Lower lobe of right lung (tissue), 2 donors: ENCODE measurements at regions not wholly inside any gene's neighbourhood (a gene's known extent, or its start where the extent isn't known, plus 50 kb on each side); places are given as distances from the start of the nearest gene placed in this dataset.

ENCODE experiments used
- ATAC-seq, 2 donors: fragments of 200-7000 bp; cut with Tn5 transposase; one replicate each; pipeline ENCODE4 v1.9.1; 2020 to 2022; ENCODE audit warnings: mild to moderate bottlenecking in 2 of 2, moderate library complexity in 2 of 2
- DNase-seq: peaks from one replicate; pipeline ENCODE4 v3.0.0-alpha.2; 2020
- H3K27ac ChIP-seq: fragments of 200-600 bp; one replicate; pipeline ENCODE4 v1.8.0; 2022
- H3K27me3 ChIP-seq: fragments of 200-600 bp; one replicate; pipeline ENCODE4 v1.8.0; 2022; ENCODE audit warnings: low read depth
- H3K36me3 ChIP-seq: fragments of 200-600 bp; one replicate; pipeline ENCODE4 v1.8.0; 2022; ENCODE audit warnings: mild to moderate bottlenecking
- H3K4me1 ChIP-seq: fragments of 200-600 bp; one replicate; pipeline ENCODE4 v1.8.0; 2022
- H3K4me3 ChIP-seq: fragments of 200-600 bp; one replicate; pipeline ENCODE4 v1.8.0; 2022; ENCODE audit warnings: mild to moderate bottlenecking
- H3K9me3 ChIP-seq: fragments of 200-600 bp; one replicate; pipeline ENCODE4 v1.8.0; 2022
- intact Hi-C: fragments of 100-400 bp; cut with DNase I; formaldehyde crosslinking; loops from one replicate; pipeline ENCODE4 v1.11.0; 2022
- TF ChIP-seq, protein P1 (sequence below): fragments of 200-600 bp; IDR thresholded peaks from one replicate; pipeline ENCODE4 v1.8.0; 2022; ENCODE audit warnings: antibody characterized with exemption, mild to moderate bottlenecking
- donor health status: DM: no; HTN: yes; CAD: no; lungs with severe emphysema.

DNA sequence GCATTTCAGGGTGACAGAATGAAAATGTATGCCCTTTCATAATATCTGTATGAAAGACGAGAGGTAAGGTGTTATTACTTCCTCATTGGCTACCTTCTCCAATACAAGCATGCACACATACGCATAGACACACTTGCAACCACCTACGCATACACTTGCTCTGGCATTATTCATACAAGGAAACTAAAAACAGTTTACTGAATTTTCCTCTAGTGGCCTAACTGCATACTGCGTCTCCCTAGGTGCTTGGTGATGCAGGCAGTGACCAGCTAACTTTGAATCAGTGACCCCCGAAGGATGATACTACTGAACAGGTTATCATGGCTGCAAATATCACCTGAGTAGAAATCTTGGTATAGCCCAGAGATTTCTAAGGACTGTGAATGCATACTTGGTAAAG, 593.1 kb downstream of the PKHD1 start:
- Histone ChIP-seq H3K27ac (no peak overlapping the region), H3K9me3 (no peaks in the 10 kb centered on the region), H3K4me1 (no peaks in the 10 kb centered on the region), H3K36me3 (no peaks in the 10 kb centered on the region), H3K4me3 (no peak overlapping the region), H3K27me3 (no peaks in the 10 kb centered on the region)
- intact Hi-C loops: no loop called here
- TF ChIP-seq, protein P1, sequence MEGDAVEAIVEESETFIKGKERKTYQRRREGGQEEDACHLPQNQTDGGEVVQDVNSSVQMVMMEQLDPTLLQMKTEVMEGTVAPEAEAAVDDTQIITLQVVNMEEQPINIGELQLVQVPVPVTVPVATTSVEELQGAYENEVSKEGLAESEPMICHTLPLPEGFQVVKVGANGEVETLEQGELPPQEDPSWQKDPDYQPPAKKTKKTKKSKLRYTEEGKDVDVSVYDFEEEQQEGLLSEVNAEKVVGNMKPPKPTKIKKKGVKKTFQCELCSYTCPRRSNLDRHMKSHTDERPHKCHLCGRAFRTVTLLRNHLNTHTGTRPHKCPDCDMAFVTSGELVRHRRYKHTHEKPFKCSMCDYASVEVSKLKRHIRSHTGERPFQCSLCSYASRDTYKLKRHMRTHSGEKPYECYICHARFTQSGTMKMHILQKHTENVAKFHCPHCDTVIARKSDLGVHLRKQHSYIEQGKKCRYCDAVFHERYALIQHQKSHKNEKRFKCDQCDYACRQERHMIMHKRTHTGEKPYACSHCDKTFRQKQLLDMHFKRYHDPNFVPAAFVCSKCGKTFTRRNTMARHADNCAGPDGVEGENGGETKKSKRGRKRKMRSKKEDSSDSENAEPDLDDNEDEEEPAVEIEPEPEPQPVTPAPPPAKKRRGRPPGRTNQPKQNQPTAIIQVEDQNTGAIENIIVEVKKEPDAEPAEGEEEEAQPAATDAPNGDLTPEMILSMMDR: no peak
- ATAC-seq (no peak), DNase-seq (no peak)

DNA sequence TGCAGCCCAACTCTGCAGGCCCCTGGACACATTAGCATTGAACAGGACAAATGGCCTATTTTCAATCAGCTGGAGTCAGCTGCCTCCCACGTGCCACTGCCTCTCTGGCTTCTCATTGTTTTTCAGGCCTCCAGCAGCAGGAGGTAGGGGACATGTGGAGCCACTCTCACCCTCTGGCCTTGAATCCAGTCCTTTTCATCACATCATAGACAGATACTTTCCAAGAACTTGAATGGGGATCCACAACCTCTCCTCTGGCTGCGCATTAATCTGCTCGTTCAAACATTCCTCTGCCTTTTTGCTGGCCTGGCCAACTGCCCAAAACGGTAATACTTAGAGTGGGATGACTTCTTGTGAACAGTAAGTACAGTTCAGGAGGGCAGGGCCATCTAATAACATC, 592.3 kb downstream of the PKHD1 start:
- Histone ChIP-seq H3K4me3 (no peak overlapping the region), H3K9me3 (no peaks in the 10 kb centered on the region), H3K27me3 (no peaks in the 10 kb centered on the region), H3K4me1 (no peaks in the 10 kb centered on the region), H3K36me3 (no peaks in the 10 kb centered on the region), H3K27ac (no peak overlapping the region)
- intact Hi-C loops: no loop called here
- DNase-seq (no peak), ATAC-seq (peak in 1 of 2 donors; percentile 47)
- TF ChIP-seq, protein P1: no peak

DNA sequence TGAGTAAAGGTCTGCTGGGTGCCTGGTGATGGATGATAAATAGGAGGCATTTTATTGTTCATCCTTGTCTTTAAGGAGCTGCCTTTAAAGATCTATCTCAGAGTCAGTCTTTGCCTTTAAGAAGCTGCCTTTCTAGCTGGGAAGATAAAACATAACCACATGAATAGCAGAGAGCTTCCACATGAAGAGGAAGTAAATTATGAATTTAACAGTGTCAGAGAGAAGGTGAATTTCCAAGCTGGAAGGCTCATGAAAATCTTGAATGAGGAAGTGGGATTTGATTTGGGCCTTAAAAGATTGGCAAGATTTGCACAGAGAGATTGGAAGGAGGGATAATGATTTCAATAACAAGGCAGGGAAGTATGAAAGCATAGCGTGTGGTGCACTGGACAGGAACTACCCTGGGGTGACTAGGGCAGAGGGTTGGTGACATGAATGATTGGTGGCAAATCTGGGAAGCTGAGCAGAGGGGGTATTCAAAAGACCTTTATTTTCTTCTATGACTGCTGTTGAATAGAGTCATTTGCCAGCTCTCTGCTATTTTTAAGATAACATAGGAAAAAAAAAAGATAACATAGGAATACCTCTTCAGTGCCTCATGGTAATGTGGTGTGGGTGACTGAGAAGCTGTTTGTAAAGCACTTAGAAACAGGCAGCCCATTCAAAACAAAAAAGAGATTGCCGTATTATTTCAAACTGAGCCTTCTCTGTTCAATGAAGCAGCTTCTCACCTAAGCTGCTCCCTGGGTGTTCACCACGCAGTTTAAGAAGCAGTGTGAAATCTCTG, 591.6 kb downstream of the PKHD1 start:
- H3K27ac ChIP-seq: no peak overlapping the region
- DNase-seq (no peak), ATAC-seq (no peak)
- intact Hi-C loops: no loop called here
- no peaks in the 10 kb centered on the region for H3K9me3 ChIP-seq
- H3K27me3 ChIP-seq: no peaks in the 10 kb centered on the region
- H3K36me3 ChIP-seq: no peaks in the 10 kb centered on the region
- H3K4me3 ChIP-seq: no peak overlapping the region
- no peaks in the 10 kb centered on the region for H3K4me1 ChIP-seq
- TF ChIP-seq, protein P1: no peak

DNA sequence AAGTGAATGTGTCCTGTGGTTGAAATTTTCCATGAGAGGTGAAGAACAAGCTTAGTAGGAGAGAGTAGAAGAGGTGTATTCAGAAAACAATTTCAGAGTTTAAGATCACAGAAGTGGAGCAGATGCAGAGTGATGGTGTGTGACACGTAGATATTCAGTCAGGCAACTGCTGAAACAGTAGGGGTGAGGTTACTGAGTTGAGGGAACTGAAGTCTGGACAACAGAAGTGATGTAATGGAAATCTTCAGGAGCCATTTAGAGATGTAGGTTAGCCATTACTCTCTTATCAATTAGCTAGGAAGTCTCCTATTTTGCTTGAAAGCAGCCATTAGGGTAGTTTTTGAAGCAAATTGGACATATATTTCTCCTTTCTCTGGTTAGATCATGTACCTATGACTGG, 584.4 kb downstream of the PKHD1 start:
- Histone ChIP-seq H3K27me3 (no peaks in the 10 kb centered on the region), H3K4me3 (no peak overlapping the region), H3K27ac (no peak overlapping the region), H3K4me1 (no peaks in the 10 kb centered on the region), H3K36me3 (no peaks in the 10 kb centered on the region), H3K9me3 (no peaks in the 10 kb centered on the region)
- intact Hi-C loops: no loop called here
- TF ChIP-seq, protein P1: no peak
- ATAC-seq (no peak), DNase-seq (no peak)

DNA sequence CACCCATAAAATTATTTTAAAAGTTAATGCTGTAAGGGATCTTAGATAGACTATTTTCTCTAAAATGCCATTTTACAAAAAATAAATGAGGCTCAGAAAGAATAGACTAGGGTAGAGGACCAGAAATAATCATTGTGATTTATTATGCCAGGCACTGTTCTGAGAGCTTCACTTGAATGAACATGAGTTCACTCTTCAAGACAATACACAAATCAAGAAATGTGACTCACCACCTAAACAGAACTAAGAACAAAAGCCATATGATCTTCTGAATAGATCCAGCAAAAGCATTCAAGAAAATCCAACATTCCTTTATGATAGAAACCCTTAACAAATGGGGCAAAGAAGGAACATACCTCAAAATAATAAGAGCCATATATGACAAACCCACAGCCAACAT, 582.0 kb downstream of the PKHD1 start:
- TF ChIP-seq, protein P1: no peak
- no peaks in the 10 kb centered on the region for H3K36me3 ChIP-seq
- ATAC-seq (no peak), DNase-seq (no peak)
- no peaks in the 10 kb centered on the region for H3K27me3 ChIP-seq
- no peak overlapping the region for H3K27ac ChIP-seq
- H3K4me1 ChIP-seq: no peaks in the 10 kb centered on the region
- no peak overlapping the region for H3K4me3 ChIP-seq
- no peaks in the 10 kb centered on the region for H3K9me3 ChIP-seq
- intact Hi-C loops: no loop called here
